GM23338 (cell line): ENCODE measurements at regions not wholly inside any gene's neighbourhood (a gene's known extent, or its start where the extent isn't known, plus 50 kb on each side); places are given as distances from the start of the nearest gene placed in this dataset.

Experiments
- ATAC-seq: fragments of 200-7000 bp; cut with Tn5 transposase; 3 replicates; pipeline ENCODE4 v1.9.1; 2020
- DNase-seq: peaks from one replicate; pipeline ENCODE4 v3.0.0-alpha.2; 2015; ENCODE audit warnings: low spot score
- H2AFZ ChIP-seq: fragments of 200-600 bp; sonication (generic); 2 replicates; pipeline ENCODE4 v1.8.0; 2016; ENCODE audit warnings: antibody characterized with exemption, mild to moderate bottlenecking, moderate library complexity
- H3F3A ChIP-seq: fragments of 200-600 bp; sonication (generic); replicated peaks from 2 replicates; pipeline ENCODE4 v1.8.0; 2017; ENCODE audit warnings: antibody characterized with exemption, mixed run types, low read depth
- H3K27ac ChIP-seq: fragments of 200-600 bp; sonication (generic); 2 replicates; pipeline ENCODE4 v1.6.1; 2016; ENCODE audit warnings: low read depth
- H3K27me3 ChIP-seq: fragments of 200-600 bp; sonication (generic); 2 replicates; pipeline ENCODE4 v1.8.0; 2016; ENCODE audit warnings: mild to moderate bottlenecking, mixed run types, moderate library complexity; ENCODE audit not compliant: insufficient read depth
- H3K36me3 ChIP-seq: fragments of 200-600 bp; sonication (generic); 2 replicates; pipeline ENCODE4 v1.8.0; 2016; ENCODE audit warnings: mild to moderate bottlenecking; ENCODE audit not compliant: insufficient read depth
- H3K4me1 ChIP-seq: fragments of 200-600 bp; sonication (generic); 2 replicates; pipeline ENCODE4 v1.8.0; 2016; ENCODE audit warnings: mild to moderate bottlenecking, moderate library complexity; ENCODE audit not compliant: insufficient read depth
- H3K4me2 ChIP-seq: fragments of 200-600 bp; sonication (generic); 2 replicates; pipeline ENCODE4 v1.7.1; 2017; ENCODE audit warnings: mixed run types
- H3K4me3 ChIP-seq: fragments of 200-600 bp; sonication (generic); 2 replicates; pipeline ENCODE4 v1.6.1; 2016; ENCODE audit warnings: mixed run types
- H3K79me2 ChIP-seq: fragments of 200-600 bp; sonication (generic); replicated peaks from 2 replicates; pipeline ENCODE4 v1.8.0; 2017; ENCODE audit warnings: mild to moderate bottlenecking; ENCODE audit not compliant: insufficient read depth
- H3K9me2 ChIP-seq: fragments of 200-600 bp; sonication (generic); 2 replicates; pipeline ENCODE4 v1.8.0; 2017; ENCODE audit not compliant: insufficient read depth
- H4K20me1 ChIP-seq: fragments of 200-600 bp; sonication (generic); replicated peaks from 2 replicates; pipeline ENCODE4 v1.8.0; 2017; ENCODE audit warnings: mild to moderate bottlenecking; ENCODE audit not compliant: insufficient read depth
- H3K27ac Mint-ChIP-seq: 2 replicates; pipeline ENCODE4 v1.8.0; 2020; ENCODE audit warnings: inconsistent platforms, mild to moderate bottlenecking, moderate library complexity, mixed read lengths
- H3K27me3 Mint-ChIP-seq: 3 replicates; pipeline ENCODE4 v1.8.0; 2022; ENCODE audit warnings: low read depth, mild to moderate bottlenecking, moderate library complexity, mixed read lengths, inconsistent platforms; ENCODE audit not compliant: insufficient read depth, poor library complexity
- H3K36me3 Mint-ChIP-seq: 3 replicates; pipeline ENCODE4 v1.8.0; 2021; ENCODE audit warnings: low read depth, mild to moderate bottlenecking, inconsistent platforms, moderate library complexity, mixed read lengths
- H3K4me1 Mint-ChIP-seq: 3 replicates; pipeline ENCODE4 v1.8.0; 2020; ENCODE audit warnings: mild to moderate bottlenecking, inconsistent platforms, mixed read lengths
- H3K4me3 Mint-ChIP-seq: 3 replicates; pipeline ENCODE4 v1.8.0; 2021; ENCODE audit warnings: moderate library complexity, mild to moderate bottlenecking, inconsistent platforms, mixed read lengths
- H3K9me3 Mint-ChIP-seq: 3 replicates; pipeline ENCODE4 v1.8.0; 2020; ENCODE audit warnings: moderate library complexity, mild to moderate bottlenecking, inconsistent platforms, mixed read lengths
- CREB1 ChIP-seq: fragments of 250-450 bp; sonication (Bioruptor Pico); IDR thresholded peaks from 2 replicates; pipeline ENCODE4 v1.5.0; 2020; ENCODE audit warnings: low read depth, mild to moderate bottlenecking, moderate library complexity
- CTCF ChIP-seq, 2 experiments: fragments of 200-600 bp in 1 of 2; sonication (generic) in 1 of 2; conservative IDR thresholded peaks; 2 replicates each; pipeline versions ENCODE4 v1.5.1 to v1.6.1; 2016 to 2017; ENCODE audit warnings: antibody characterized with exemption in 2 of 2, low read depth in 2 of 2, mild to moderate bottlenecking in 2 of 2, moderate library complexity in 1 of 2
- EZH2 ChIP-seq: fragments of 200-600 bp; sonication (generic); IDR thresholded peaks from one replicate; pipeline ENCODE4 v1.8.0; 2017; ENCODE audit warnings: antibody characterized with exemption, mild to moderate bottlenecking, low read depth; ENCODE audit not compliant: unreplicated experiment
- EZH2phosphoT487 ChIP-seq: fragments of 200-600 bp; sonication (generic); IDR thresholded peaks from one replicate; pipeline ENCODE4 v1.8.1; 2018; ENCODE audit warnings: antibody characterized with exemption; ENCODE audit not compliant: unreplicated experiment
- JUNB ChIP-seq: IDR thresholded peaks from one replicate; pipeline ENCODE4 v1.6.1; 2016; ENCODE audit warnings: antibody characterized with exemption; ENCODE audit not compliant: unreplicated experiment
- NANOG ChIP-seq: IDR thresholded peaks from 2 replicates; pipeline ENCODE4 v1.6.1; 2016; ENCODE audit warnings: antibody characterized with exemption, borderline replicate concordance
- REST ChIP-seq: IDR thresholded peaks from one replicate; pipeline ENCODE4 v1.6.1; 2018; ENCODE audit warnings: antibody characterized with exemption; ENCODE audit not compliant: unreplicated experiment
- ZNF462 ChIP-seq: fragments of 250-450 bp; sonication (Bioruptor Pico); IDR thresholded peaks from 2 replicates; pipeline ENCODE4 v1.5.0; 2020; ENCODE audit warnings: mild to moderate bottlenecking, moderate library complexity

- TF ChIP-seq CTCF (conservative IDR thresholded peaks at IDR 0.05; ENCODE audit: low read depth in 2 of 2) (no peak), JUNB (no peak), ZNF462 (CRISPR knock-in tag) (no peak)
Measured at GRCh38 chr1:61560385-61560784, 164.6 kb downstream of the TM2D1 start (continued).

GRCh38 chr1:61556631-61557030 is 168.3 kb downstream of the TM2D1 start:
- H3K4me1 Mint-ChIP-seq, result no peaks in the 10 kb centered on the region; the same call in 2 of the 3 replicates
- DNase-seq, result no peak
- Histone ChIP-seq H3K27ac (no peak overlapping the region), H3F3A (no peaks in the 10 kb centered on the region), H3K79me2 (no peaks in the 10 kb centered on the region), H3K36me3 (no peaks in the 10 kb centered on the region), H2AFZ (no peak overlapping the region), H3K4me2 (no peak overlapping the region), H3K9me2 (peaks cover 21% of the 10 kb centered on the region), H3K27me3 (no peaks in the 10 kb centered on the region), H3K4me3 (no peak overlapping the region), H4K20me1 (no peaks in the 10 kb centered on the region), H3K4me1 (no peaks in the 10 kb centered on the region)
- no peak for TF ChIP-seq REST
- no peak for TF ChIP-seq NANOG
- no peak for TF ChIP-seq EZH2phosphoT487
- TF ChIP-seq EZH2, result no peak
- TF ChIP-seq CREB1, result no peak
- no peak for ATAC-seq
- no peak overlapping the region for H3K27ac Mint-ChIP-seq
- H3K27me3 Mint-ChIP-seq, result peaks cover 2% of the 10 kb centered on the region
- H3K9me3 Mint-ChIP-seq, result peaks cover 9% of the 10 kb centered on the region; the same call in 2 of the 3 replicates
- no peak overlapping the region for H3K4me3 Mint-ChIP-seq
- no peaks in the 10 kb centered on the region; the same call in 2 of the 3 replicates for H3K36me3 Mint-ChIP-seq
